Mucosa of descending colon (tissue), 3 donors: ENCODE measurements at regions not wholly inside any gene's neighbourhood (a gene's known extent, or its start where the extent isn't known, plus 50 kb on each side); places are given as distances from the start of the nearest gene placed in this dataset.

ENCODE experiments used
- ATAC-seq: fragments of 200-7000 bp; cut with Tn5 transposase; one replicate; pipeline ENCODE4 v1.9.1; 2020; ENCODE audit warnings: mild to moderate bottlenecking, moderate library complexity
- DNase-seq, 3 donors: peaks; one replicate each; pipeline ENCODE4 v3.0.0-alpha.2; 2020
- H3K36me3 ChIP-seq: fragments of 200-600 bp; one replicate; pipeline ENCODE4 v1.8.0; 2021; ENCODE audit warnings: low read depth, mild to moderate bottlenecking
- H3K4me1 ChIP-seq: fragments of 200-600 bp; one replicate; pipeline ENCODE4 v1.8.0; 2021; ENCODE audit warnings: low read depth, mild to moderate bottlenecking
- H3K4me3 ChIP-seq: fragments of 200-600 bp; one replicate; pipeline ENCODE4 v1.8.0; 2021; ENCODE audit warnings: mild to moderate bottlenecking
- H3K9me3 ChIP-seq: fragments of 200-600 bp; one replicate; pipeline ENCODE4 v1.8.0; 2021; ENCODE audit warnings: mild to moderate bottlenecking
- CTCF ChIP-seq: fragments of 200-600 bp; IDR thresholded peaks from one replicate; pipeline ENCODE4 v1.8.0; 2022; ENCODE audit warnings: antibody characterized with exemption, mild to moderate bottlenecking
- intact Hi-C, 2 donors: fragments of 100-400 bp; cut with DNase I in 1 of 2; cut with micrococcal nuclease in 1 of 2; formaldehyde crosslinking; loops; one replicate each; pipeline versions ENCODE4 v1.11.0 to v1.11.1; 2022; cut with DNase I, micrococcal nuclease
- donor health status: DM: no; HTN: no; CAD: no; lungs with moderate emphysema.
- donor health status: DM: no; HTN: no; CAD: no.
- donor health status: DM: no; HTN: yes; CAD: no.

GRCh38 chr12:17151917-17152316, 546.0 kb upstream of the LMO3 start:
- ATAC-seq (no peak), DNase-seq (no peak)
- Histone ChIP-seq H3K4me3 (no peak overlapping the region), H3K36me3 (no peaks in the 10 kb centered on the region), H3K9me3 (peaks cover 16% of the 10 kb centered on the region), H3K4me1 (no peaks in the 10 kb centered on the region)
- TF ChIP-seq CTCF: no peak
- intact Hi-C loops: no loop called here

GRCh38 chr12:17148706-17149105, 542.7 kb upstream of the LMO3 start:
- Histone ChIP-seq H3K36me3 (no peaks in the 10 kb centered on the region), H3K4me3 (no peak overlapping the region), H3K4me1 (no peaks in the 10 kb centered on the region), H3K9me3 (peaks cover 21% of the 10 kb centered on the region)
- TF ChIP-seq CTCF: no peak
- intact Hi-C loops: no loop called here
- DNase-seq (no peak), ATAC-seq (no peak)

GRCh38 chr12:17142856-17143255, 536.9 kb upstream of the LMO3 start:
- Histone ChIP-seq H3K36me3 (no peaks in the 10 kb centered on the region), H3K4me1 (no peaks in the 10 kb centered on the region), H3K9me3 (peaks cover 11% of the 10 kb centered on the region), H3K4me3 (no peak overlapping the region)
- TF ChIP-seq CTCF: no peak
- no peak for ATAC-seq
- intact Hi-C loops: no loop called here
- no peak for DNase-seq

GRCh38 chr12:17139931-17140330, 534.0 kb upstream of the LMO3 start:
- Histone ChIP-seq H3K9me3 (peaks cover 5% of the 10 kb centered on the region), H3K4me3 (no peak overlapping the region), H3K4me1 (no peaks in the 10 kb centered on the region), H3K36me3 (no peaks in the 10 kb centered on the region)
- ATAC-seq (no peak), DNase-seq (no peak)
- TF ChIP-seq CTCF: no peak
- intact Hi-C loops: no loop called here

GRCh38 chr12:17137396-17137795, 531.4 kb upstream of the LMO3 start:
- Histone ChIP-seq H3K36me3 (no peaks in the 10 kb centered on the region), H3K9me3 (no peaks in the 10 kb centered on the region), H3K4me3 (no peak overlapping the region), H3K4me1 (no peaks in the 10 kb centered on the region)
- DNase-seq (no peak), ATAC-seq (no peak)
- intact Hi-C loops: no loop called here
- TF ChIP-seq CTCF: no peak

- no peaks in the 10 kb centered on the region for H3K36me3 ChIP-seq
- H3K4me3 ChIP-seq: no peak overlapping the region
- no peaks in the 10 kb centered on the region for H3K9me3 ChIP-seq
- intact Hi-C loops: no loop called here
- ATAC-seq: no peak
- TF ChIP-seq CTCF: no peak
- H3K4me1 ChIP-seq: no peaks in the 10 kb centered on the region
- no peak for DNase-seq
These were observed 528.4 kb upstream of the LMO3 start for GRCh38 chr12:17134315-17134714.
